GM21529 (cell line): ENCODE measurements at regions not wholly inside any gene's neighbourhood (a gene's known extent, or its start where the extent isn't known, plus 50 kb on each side); places are given as distances from the start of the nearest gene placed in this dataset.
"Not testable (repeated sequence)": the region's sequence is repeated elsewhere in the genome, so short reads cannot be mapped to it uniquely, and the experiment has no call there.

Source experiments
- ATAC-seq: cut with Tn5 transposase; IDR thresholded peaks from one replicate; pipeline ENCODE4 v1.9.1; 2021; ENCODE audit not compliant: unreplicated experiment

- no peak for ATAC-seq
Observed at GRCh38 chr3:68676136-68676535, 256.2 kb downstream of the TAFA4 start.

DNA sequence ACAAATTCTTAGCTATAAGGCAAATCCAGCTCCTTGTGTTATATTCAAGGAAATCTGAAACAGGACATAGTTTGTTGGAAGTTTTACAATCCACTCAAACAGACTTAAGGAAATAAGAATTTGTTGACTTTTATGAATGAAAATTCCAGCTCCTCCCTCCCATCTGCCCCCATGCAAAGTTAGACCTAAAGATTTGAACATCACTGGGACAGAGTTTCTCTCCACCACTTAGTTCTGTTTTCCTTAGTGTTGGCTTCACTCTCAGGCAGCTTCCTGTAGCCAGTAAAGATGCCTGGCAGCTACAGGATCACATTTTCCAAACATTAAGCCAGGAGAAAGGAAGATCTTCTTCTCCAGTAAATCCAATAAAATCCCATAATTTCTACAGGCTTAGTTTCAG is 265.0 kb downstream of the TAFA4 start:
- ATAC-seq, result no peak

GRCh38 chr3:68666429-68667136 is 265.8 kb downstream of the TAFA4 start:
- ATAC-seq, result no peak

DNA sequence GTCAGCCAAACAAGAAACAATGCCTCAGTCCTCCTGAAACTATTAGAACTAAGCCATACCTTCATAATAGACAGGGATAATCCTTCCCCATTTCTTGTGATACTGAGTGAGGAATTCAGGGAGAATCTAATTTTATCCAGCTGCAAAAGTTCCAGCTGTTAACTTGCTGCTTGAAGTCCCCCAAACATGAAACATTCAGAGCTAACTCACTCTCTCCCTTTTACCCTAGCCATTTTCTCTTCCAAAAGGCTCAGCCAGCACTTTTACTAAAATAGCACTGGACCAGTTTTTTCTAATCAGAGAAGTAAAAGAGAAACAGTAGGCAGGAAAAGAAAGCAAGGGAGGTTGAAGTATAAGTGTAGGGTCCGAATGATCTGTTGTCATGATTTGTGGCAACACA is 268.1 kb downstream of the TAFA4 start:
- ATAC-seq, result no peak

DNA sequence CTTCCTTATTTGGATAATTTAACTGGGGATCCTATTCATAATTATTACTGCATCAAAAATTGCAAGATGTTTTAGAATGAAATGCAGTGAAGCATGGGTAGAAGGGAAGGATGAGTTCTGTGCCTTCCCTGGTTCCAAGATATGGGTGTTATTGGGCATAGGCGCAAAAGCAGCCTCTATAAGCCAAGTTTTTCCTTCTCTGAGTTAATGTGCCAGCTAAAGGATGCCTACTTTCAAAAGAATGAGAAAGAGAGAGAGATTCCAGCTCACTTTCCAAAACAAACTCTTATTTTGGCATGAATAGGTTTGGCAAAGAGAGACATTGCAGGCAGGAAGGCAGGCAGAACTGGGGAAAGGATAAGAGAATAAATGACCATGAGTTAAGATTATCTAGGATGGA is 270.2 kb downstream of the TAFA4 start:
- ATAC-seq, result no peak

GRCh38 chr3:68650657-68651056 is 281.7 kb downstream of the TAFA4 start:
- ATAC-seq, result not testable (repeated sequence)

- no peak for ATAC-seq
Observed at GRCh38 chr3:68648494-68648893, 283.9 kb downstream of the TAFA4 start.

DNA sequence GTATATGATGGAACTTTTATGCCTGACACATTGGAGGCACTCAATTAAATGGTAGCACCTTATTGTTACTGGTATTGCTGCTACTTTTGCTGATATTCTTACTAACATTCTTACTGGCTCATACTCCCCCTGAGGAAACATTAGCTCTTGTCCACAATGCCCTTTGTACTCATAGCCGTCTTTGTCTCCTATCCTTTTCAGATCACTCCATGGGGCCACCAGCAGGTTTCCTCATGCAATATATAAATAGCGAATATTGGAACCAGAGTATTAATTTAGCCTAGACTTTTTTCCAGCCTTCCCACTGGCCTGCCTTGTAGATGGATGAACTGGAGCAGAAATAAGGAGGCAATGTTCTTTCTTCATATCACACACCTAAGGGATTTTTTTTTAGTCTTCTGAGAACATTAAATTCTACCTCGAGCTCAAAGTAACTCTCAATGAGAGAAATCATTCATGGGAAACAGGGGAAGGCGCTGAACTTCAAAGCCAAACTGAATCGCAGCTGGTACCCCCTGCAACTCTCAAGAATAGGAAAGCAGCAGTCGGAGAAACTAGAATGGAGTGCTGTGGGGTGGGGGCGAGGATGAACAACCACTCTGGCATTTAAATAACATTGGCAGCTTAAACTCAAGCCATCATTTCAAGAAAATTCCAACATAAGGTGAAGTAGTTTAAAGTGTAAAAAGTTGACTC is 300.3 kb downstream of the TAFA4 start:
- no peak for ATAC-seq

DNA sequence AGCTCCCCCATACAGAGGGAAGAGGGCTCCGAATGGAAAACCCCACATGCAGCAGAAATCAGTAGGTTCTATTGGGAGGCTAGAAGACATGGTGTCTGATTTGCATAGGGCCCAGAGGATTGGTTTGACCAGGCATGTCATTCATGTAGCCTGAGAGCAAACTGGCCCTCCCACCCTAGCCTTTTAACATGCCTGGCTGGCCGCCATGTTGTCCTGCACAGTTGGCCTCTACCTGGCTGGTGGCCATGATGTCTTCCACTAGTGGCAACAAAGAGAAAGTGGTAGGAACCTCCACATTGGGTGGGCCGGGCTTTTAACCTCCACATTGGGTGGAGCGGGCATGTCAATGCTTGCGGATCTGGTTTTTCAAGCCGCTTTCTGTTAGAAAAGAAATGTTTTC is 312.1 kb downstream of the TAFA4 start:
- no peak for ATAC-seq

- ATAC-seq, result no peak
Observed at GRCh38 chr3:68614087-68614486, 318.3 kb downstream of the TAFA4 start.

DNA sequence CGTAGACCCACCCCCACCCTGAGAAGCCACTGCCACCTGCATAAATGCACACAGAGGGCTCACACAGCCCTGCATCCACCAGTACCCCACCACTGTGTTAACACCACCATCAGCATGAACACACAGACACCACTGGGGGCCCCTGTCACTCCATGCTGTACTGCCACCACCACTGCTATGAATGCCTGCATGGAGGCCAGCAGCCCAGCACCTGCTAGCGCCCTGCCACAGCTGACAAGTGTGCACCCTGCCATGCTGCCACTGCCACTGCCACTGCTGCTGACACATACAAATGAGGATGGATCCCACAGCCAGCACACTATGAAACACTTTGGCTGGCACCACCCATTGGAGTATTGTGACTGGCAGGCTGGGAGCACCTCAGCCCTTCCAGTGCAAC is 361.0 kb downstream of the TAFA4 start:
- no peak for ATAC-seq

DNA sequence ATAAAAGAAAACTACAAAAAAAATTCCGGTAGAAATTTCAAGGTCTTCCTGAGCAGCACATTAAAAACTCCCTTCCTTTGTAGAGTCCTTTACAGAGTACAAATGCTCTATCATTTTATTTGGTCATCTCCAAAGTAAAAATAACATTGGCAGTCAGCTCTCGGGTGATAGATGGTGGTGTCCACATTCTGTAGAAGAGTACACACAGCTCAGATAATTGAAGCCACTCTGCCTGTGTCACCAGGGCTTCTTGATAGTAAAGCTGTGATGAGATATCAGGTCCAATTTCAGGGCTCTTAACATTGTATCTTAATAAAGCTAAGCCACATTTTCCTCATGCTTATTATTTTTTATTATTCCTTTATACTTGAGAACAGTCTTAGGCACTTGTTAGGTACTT is 371.6 kb downstream of the TAFA4 start:
- no peak for ATAC-seq

- ATAC-seq, result no peak
Observed at GRCh38 chr3:68535782-68536181, 396.6 kb downstream of the TAFA4 start.

- no peak for ATAC-seq
Observed at GRCh38 chr3:68523330-68523729, 409.0 kb downstream of the TAFA4 start.

- no peak for ATAC-seq
Observed at GRCh38 chr3:68515237-68515636, 417.1 kb downstream of the TAFA4 start.

GRCh38 chr3:68504201-68504600 is 428.1 kb downstream of the TAFA4 start:
- no peak for ATAC-seq

GRCh38 chr3:68485845-68486244 is 446.5 kb downstream of the TAFA4 start:
- ATAC-seq, result not testable (repeated sequence)

GRCh38 chr3:68485051-68485450 is 447.3 kb downstream of the TAFA4 start:
- no peak for ATAC-seq

GRCh38 chr3:68483601-68484000 is 448.7 kb downstream of the TAFA4 start:
- no peak for ATAC-seq

- ATAC-seq, result no peak
Observed at GRCh38 chr3:68483041-68483440, 449.3 kb downstream of the TAFA4 start.

DNA sequence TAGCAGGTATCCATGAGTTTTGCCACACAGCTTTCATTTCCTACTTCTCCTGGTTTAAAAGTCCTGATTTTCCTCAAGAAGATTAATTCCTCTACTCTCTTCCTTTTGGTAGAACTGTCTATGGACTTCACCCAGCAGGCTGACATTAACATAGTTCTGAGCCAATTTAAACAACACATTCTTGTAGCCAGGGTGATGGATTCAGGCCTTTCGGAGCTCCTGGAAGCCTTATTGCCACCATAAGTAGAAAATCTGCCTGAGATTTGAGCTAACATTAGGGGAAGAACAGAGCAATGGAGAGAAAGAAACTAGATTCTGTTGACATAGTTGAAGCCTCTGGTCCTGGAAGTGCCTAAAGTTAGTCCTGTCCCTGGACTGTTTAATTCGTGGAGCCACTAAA is 449.8 kb downstream of the TAFA4 start:
- ATAC-seq, result no peak

GRCh38 chr3:68479779-68480178 is 452.6 kb downstream of the TAFA4 start:
- ATAC-seq, result no peak
